ENCODE measurements at regions not wholly inside any gene's neighbourhood (a gene's known extent, or its start where the extent isn't known, plus 50 kb on each side); places are given as distances from the start of the nearest gene placed in this dataset.

GRCh38 chr4:92045718-92046117 lies 258.0 kb upstream of the GRID2 start:
- H3K27ac ChIP-seq: no peak overlapping the region
- TF ChIP-seq ZFX (IDR thresholded peaks at IDR 0.05; ENCODE audit: borderline replicate concordance) (no peak), CTCF (IDR thresholded peaks at IDR 0.05) (no peak)

- TF ChIP-seq CTCF (IDR thresholded peaks at IDR 0.05) (peak; percentile 40), ZFX (IDR thresholded peaks at IDR 0.05; ENCODE audit: borderline replicate concordance) (no peak)
Observed at GRCh38 chr4:92047209-92047875, 256.4 kb upstream of the GRID2 start.

GRCh38 chr4:92050875-92051274 lies 252.9 kb upstream of the GRID2 start:
- TF ChIP-seq ZFX (IDR thresholded peaks at IDR 0.05; ENCODE audit: borderline replicate concordance) (no peak), CTCF (IDR thresholded peaks at IDR 0.05) (no peak)
- no peak overlapping the region for H3K27ac ChIP-seq

More at GRCh38 chr4:92047209-92047875, 256.4 kb upstream of the GRID2 start:
- no peak overlapping the region for H3K27ac ChIP-seq

GRCh38 chr4:92059615-92060014 lies 244.2 kb upstream of the GRID2 start:
- no peak overlapping the region for H3K27ac ChIP-seq
- TF ChIP-seq CTCF (IDR thresholded peaks at IDR 0.05) (no peak), ZFX (IDR thresholded peaks at IDR 0.05; ENCODE audit: borderline replicate concordance) (no peak)

- TF ChIP-seq CTCF (IDR thresholded peaks at IDR 0.05): no peak
Observed at GRCh38 chr4:92060333-92060732, 243.4 kb upstream of the GRID2 start.

GRCh38 chr4:92064574-92064973 lies 239.2 kb upstream of the GRID2 start:
- no peak overlapping the region for H3K27ac ChIP-seq
- no peak for TF ChIP-seq ZFX (IDR thresholded peaks at IDR 0.05; ENCODE audit: borderline replicate concordance)
- TF ChIP-seq CTCF (IDR thresholded peaks at IDR 0.05): no peak

More at GRCh38 chr4:92060333-92060732, 243.4 kb upstream of the GRID2 start:
- H3K27ac ChIP-seq: no peak overlapping the region

GRCh38 chr4:92066485-92066884 lies 237.3 kb upstream of the GRID2 start:
- H3K27ac ChIP-seq: no peak overlapping the region
- TF ChIP-seq CTCF (IDR thresholded peaks at IDR 0.05): no peak
- TF ChIP-seq ZFX (IDR thresholded peaks at IDR 0.05; ENCODE audit: borderline replicate concordance): no peak

Measured in 22Rv1 (cell line).